C4-2B (cell line): ENCODE measurements at regions not wholly inside any gene's neighbourhood (a gene's known extent, or its start where the extent isn't known, plus 50 kb on each side); places are given as distances from the start of the nearest gene placed in this dataset.

Experiments used
- ZFX ChIP-seq: fragments of 450-650 bp; IDR thresholded peaks from 2 replicates; pipeline ENCODE4 v1.6.1; 2017
- TF ChIP-seq, protein P1 (sequence below): fragments of 450-650 bp; conservative IDR thresholded peaks from 2 replicates; pipeline ENCODE4 v1.5.1; 2017; ENCODE audit warnings: mild to moderate bottlenecking

- TF ChIP-seq, protein P1, sequence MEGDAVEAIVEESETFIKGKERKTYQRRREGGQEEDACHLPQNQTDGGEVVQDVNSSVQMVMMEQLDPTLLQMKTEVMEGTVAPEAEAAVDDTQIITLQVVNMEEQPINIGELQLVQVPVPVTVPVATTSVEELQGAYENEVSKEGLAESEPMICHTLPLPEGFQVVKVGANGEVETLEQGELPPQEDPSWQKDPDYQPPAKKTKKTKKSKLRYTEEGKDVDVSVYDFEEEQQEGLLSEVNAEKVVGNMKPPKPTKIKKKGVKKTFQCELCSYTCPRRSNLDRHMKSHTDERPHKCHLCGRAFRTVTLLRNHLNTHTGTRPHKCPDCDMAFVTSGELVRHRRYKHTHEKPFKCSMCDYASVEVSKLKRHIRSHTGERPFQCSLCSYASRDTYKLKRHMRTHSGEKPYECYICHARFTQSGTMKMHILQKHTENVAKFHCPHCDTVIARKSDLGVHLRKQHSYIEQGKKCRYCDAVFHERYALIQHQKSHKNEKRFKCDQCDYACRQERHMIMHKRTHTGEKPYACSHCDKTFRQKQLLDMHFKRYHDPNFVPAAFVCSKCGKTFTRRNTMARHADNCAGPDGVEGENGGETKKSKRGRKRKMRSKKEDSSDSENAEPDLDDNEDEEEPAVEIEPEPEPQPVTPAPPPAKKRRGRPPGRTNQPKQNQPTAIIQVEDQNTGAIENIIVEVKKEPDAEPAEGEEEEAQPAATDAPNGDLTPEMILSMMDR: no peak
- TF ChIP-seq ZFX: no peak
Observed at GRCh38 chr6:159414711-159415110, 245.5 kb downstream of the FNDC1 start.
